ENCODE measurements at regions not wholly inside any gene's neighbourhood (a gene's known extent, or its start where the extent isn't known, plus 50 kb on each side); places are given as distances from the start of the nearest gene placed in this dataset.

DNA sequence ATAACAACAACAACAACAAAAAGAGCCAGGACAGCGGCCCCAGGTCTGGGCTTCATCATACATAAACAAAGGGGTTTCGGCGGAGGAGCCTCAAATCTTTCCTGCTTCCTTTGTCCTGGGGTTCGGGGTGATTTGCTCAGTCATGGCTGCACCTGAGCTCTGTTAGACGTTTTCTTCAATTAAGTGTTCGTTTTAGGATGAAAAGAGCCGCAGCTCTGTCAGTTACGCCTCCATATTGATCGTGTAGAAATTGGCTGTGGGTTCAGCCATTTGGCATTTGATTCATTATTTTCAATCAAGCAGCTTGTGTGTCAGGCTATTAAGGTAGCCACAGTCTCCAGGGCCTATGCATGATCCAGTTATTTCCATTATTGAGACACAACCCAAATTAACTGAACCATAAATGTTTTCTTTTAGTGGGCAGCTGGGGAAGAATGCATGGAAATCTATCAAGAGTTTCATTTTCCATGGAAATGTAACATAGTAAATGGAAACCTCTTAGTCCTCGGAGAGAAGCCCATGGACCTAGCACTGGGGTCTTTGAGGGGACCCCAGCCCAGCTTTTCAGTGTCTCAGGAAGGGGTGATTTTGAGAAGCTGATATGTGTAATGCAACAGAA lies 370.0 kb upstream of the C1orf174 start:
- Histone ChIP-seq H3K36me3 (ENCODE audit: control insufficient read depth, insufficient read depth, low read length) (no peaks in the 10 kb centered on the region), H3K4me3 (ENCODE audit: low read depth, low read length) (no peak overlapping the region), H3K9ac (ENCODE audit: low read length) (no peak overlapping the region), H3K4me1 (ENCODE audit: control insufficient read depth, insufficient read depth, low read length) (peaks cover 5% of the 10 kb centered on the region; the same call in 1 of the 2 replicates), H3K27me3 (ENCODE audit: control insufficient read depth, insufficient read depth, low read length) (no peaks in the 10 kb centered on the region), H3K27ac (ENCODE audit: low read depth, low read length) (no peak overlapping the region), H3K9me3 (ENCODE audit: control insufficient read depth, insufficient read depth, low read depth, low read length) (no peaks in the 10 kb centered on the region)

GRCh38 chr1:4270651-4271337 lies 370.7 kb upstream of the C1orf174 start:
- Histone ChIP-seq H3K9ac (ENCODE audit: low read length) (no peak overlapping the region), H3K36me3 (ENCODE audit: control insufficient read depth, insufficient read depth, low read length) (no peaks in the 10 kb centered on the region), H3K4me3 (ENCODE audit: low read depth, low read length) (no peak overlapping the region), H3K4me1 (ENCODE audit: control insufficient read depth, insufficient read depth, low read length) (peaks cover 5% of the 10 kb centered on the region; the same call in 1 of the 2 replicates), H3K9me3 (ENCODE audit: control insufficient read depth, insufficient read depth, low read depth, low read length) (peaks cover 2% of the 10 kb centered on the region; the same call in 1 of the 2 replicates), H3K27me3 (ENCODE audit: control insufficient read depth, insufficient read depth, low read length) (no peaks in the 10 kb centered on the region), H3K27ac (ENCODE audit: low read depth, low read length) (no peak overlapping the region)

GRCh38 chr1:4271338-4271998 lies 371.4 kb upstream of the C1orf174 start:
- Histone ChIP-seq H3K36me3 (ENCODE audit: control insufficient read depth, insufficient read depth, low read length) (no peaks in the 10 kb centered on the region), H3K9me3 (ENCODE audit: control insufficient read depth, insufficient read depth, low read depth, low read length) (peaks cover 2% of the 10 kb centered on the region; the same call in 1 of the 2 replicates), H3K27ac (ENCODE audit: low read depth, low read length) (no peak overlapping the region), H3K9ac (ENCODE audit: low read length) (no peak overlapping the region), H3K27me3 (ENCODE audit: control insufficient read depth, insufficient read depth, low read length) (no peaks in the 10 kb centered on the region), H3K4me1 (ENCODE audit: control insufficient read depth, insufficient read depth, low read length) (peaks cover 5% of the 10 kb centered on the region; the same call in 1 of the 2 replicates), H3K4me3 (ENCODE audit: low read depth, low read length) (no peak overlapping the region)

DNA sequence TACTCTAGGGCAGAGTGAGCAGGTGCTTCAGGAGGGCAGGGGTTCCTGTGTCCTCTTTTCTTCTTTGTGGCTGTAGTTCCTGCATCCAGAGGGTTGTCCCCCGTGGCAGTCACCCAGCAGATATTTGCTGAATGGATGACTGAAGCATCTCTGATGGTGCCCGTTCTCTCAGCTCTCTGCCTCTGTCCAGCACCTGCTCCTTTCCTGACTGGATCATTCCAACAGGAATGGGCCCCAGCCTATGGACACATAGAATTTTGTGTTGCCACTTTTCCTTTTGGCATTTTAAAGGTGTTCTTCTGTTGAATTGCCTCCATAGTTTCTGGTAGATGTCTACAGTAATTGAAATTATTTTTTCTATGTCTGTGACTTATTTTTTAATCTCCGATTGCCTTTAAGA lies 372.5 kb upstream of the C1orf174 start:
- Histone ChIP-seq H3K9me3 (ENCODE audit: control insufficient read depth, insufficient read depth, low read depth, low read length) (peaks cover 11% of the 10 kb centered on the region), H3K4me1 (ENCODE audit: control insufficient read depth, insufficient read depth, low read length) (peaks cover 5% of the 10 kb centered on the region), H3K36me3 (ENCODE audit: control insufficient read depth, insufficient read depth, low read length) (no peaks in the 10 kb centered on the region), H3K27ac (ENCODE audit: low read depth, low read length) (no peak overlapping the region), H3K9ac (ENCODE audit: low read length) (no peak overlapping the region), H3K4me3 (ENCODE audit: low read depth, low read length) (no peak overlapping the region), H3K27me3 (ENCODE audit: control insufficient read depth, insufficient read depth, low read length) (no peaks in the 10 kb centered on the region)

GRCh38 chr1:4273243-4273642 lies 373.2 kb upstream of the C1orf174 start:
- Histone ChIP-seq H3K4me1 (ENCODE audit: control insufficient read depth, insufficient read depth, low read length) (no peaks in the 10 kb centered on the region; the same call in 1 of the 2 replicates), H3K27ac (ENCODE audit: low read depth, low read length) (no peak overlapping the region), H3K4me3 (ENCODE audit: low read depth, low read length) (no peak overlapping the region), H3K9me3 (ENCODE audit: control insufficient read depth, insufficient read depth, low read depth, low read length) (peaks cover 18% of the 10 kb centered on the region), H3K36me3 (ENCODE audit: control insufficient read depth, insufficient read depth, low read length) (no peaks in the 10 kb centered on the region), H3K9ac (ENCODE audit: low read length) (no peak overlapping the region), H3K27me3 (ENCODE audit: control insufficient read depth, insufficient read depth, low read length) (no peaks in the 10 kb centered on the region)

GRCh38 chr1:4273747-4274146 lies 373.7 kb upstream of the C1orf174 start:
- Histone ChIP-seq H3K9ac (ENCODE audit: low read length) (no peak overlapping the region), H3K4me3 (ENCODE audit: low read depth, low read length) (no peak overlapping the region), H3K27ac (ENCODE audit: low read depth, low read length) (no peak overlapping the region), H3K4me1 (ENCODE audit: control insufficient read depth, insufficient read depth, low read length) (no peaks in the 10 kb centered on the region; the same call in 1 of the 2 replicates), H3K27me3 (ENCODE audit: control insufficient read depth, insufficient read depth, low read length) (no peaks in the 10 kb centered on the region), H3K36me3 (ENCODE audit: control insufficient read depth, insufficient read depth, low read length) (no peaks in the 10 kb centered on the region), H3K9me3 (ENCODE audit: control insufficient read depth, insufficient read depth, low read depth, low read length) (peaks cover 19% of the 10 kb centered on the region)

DNA sequence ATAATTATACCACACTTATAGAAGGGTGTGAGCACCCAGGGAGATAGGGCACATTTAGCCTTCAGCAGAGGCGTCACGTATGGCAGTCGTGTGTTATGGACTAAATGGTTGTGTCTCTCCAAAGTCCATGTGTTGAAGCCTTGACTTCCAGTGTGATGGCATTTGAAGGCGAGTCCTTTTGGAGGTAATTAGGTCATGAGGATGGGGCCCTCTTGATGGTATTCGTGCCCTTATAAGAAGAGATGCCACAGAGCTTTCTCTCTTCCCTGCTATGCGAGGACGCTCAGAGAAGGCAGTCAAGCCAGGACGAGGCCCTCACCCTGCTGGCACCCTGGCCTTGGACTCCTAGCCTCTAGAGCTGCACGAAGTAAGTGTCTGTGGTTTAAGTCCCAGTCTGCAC lies 375.0 kb upstream of the C1orf174 start:
- Histone ChIP-seq H3K4me3 (ENCODE audit: low read depth, low read length) (no peak overlapping the region), H3K27me3 (ENCODE audit: control insufficient read depth, insufficient read depth, low read length) (no peaks in the 10 kb centered on the region), H3K27ac (ENCODE audit: low read depth, low read length) (no peak overlapping the region), H3K4me1 (ENCODE audit: control insufficient read depth, insufficient read depth, low read length) (no peaks in the 10 kb centered on the region; the same call in 1 of the 2 replicates), H3K9me3 (ENCODE audit: control insufficient read depth, insufficient read depth, low read depth, low read length) (peaks cover 27% of the 10 kb centered on the region), H3K9ac (ENCODE audit: low read length) (no peak overlapping the region), H3K36me3 (ENCODE audit: control insufficient read depth, insufficient read depth, low read length) (no peaks in the 10 kb centered on the region)

DNA sequence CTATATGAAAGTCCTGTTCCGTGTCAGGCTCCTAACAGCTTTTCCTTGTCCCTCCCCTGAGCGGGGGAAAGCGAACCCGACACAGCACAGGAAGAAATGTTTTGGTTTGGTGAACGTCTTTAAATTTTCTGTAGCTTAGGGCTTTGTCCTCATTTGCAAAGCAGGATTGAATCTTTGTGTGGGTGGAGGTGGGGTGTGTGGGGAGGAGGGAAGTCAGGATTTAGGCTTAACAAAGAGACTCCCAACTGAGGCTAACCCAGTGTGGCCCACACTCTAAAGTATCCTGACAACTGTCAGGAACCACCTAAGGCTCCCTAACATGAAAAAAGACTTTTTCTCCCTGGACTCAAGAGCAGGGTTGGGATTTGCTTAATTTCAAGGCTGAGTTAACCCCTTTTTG lies 376.2 kb upstream of the C1orf174 start:
- Histone ChIP-seq H3K36me3 (ENCODE audit: control insufficient read depth, insufficient read depth, low read length) (no peaks in the 10 kb centered on the region), H3K27me3 (ENCODE audit: control insufficient read depth, insufficient read depth, low read length) (no peaks in the 10 kb centered on the region), H3K9me3 (ENCODE audit: control insufficient read depth, insufficient read depth, low read depth, low read length) (peaks cover 33% of the 10 kb centered on the region), H3K27ac (ENCODE audit: low read depth, low read length) (no peak overlapping the region), H3K9ac (ENCODE audit: low read length) (no peak overlapping the region), H3K4me3 (ENCODE audit: low read depth, low read length) (no peak overlapping the region), H3K4me1 (ENCODE audit: control insufficient read depth, insufficient read depth, low read length) (no peaks in the 10 kb centered on the region; the same call in 1 of the 2 replicates)

GRCh38 chr1:4277598-4277997 lies 376.8 kb upstream of the AJAP1 start:
- H3K36me3 ChIP-seq (ENCODE audit: control insufficient read depth, insufficient read depth, low read length) = no peaks in the 10 kb centered on the region
- H3K9me3 ChIP-seq (ENCODE audit: control insufficient read depth, insufficient read depth, low read depth, low read length) = peaks cover 42% of the 10 kb centered on the region
- no peak overlapping the region for H3K27ac ChIP-seq (ENCODE audit: low read depth, low read length)
- no peak overlapping the region for H3K9ac ChIP-seq (ENCODE audit: low read length)
- no peaks in the 10 kb centered on the region for H3K27me3 ChIP-seq (ENCODE audit: control insufficient read depth, insufficient read depth, low read length)
- H3K4me1 ChIP-seq (ENCODE audit: control insufficient read depth, insufficient read depth, low read length) = no peaks in the 10 kb centered on the region; the same call in 1 of the 2 replicates
- H3K4me3 ChIP-seq (ENCODE audit: low read depth, low read length) = no peak overlapping the region

- H3K9me3 ChIP-seq (ENCODE audit: control insufficient read depth, insufficient read depth, low read depth, low read length) = peaks cover 20% of the 10 kb centered on the region; the same call in 1 of the 2 replicates
- H3K9ac ChIP-seq (ENCODE audit: low read length) = no peak overlapping the region
- H3K4me3 ChIP-seq (ENCODE audit: low read depth, low read length) = no peak overlapping the region
- H3K27ac ChIP-seq (ENCODE audit: low read depth, low read length) = no peak overlapping the region
- no peaks in the 10 kb centered on the region for H3K27me3 ChIP-seq (ENCODE audit: control insufficient read depth, insufficient read depth, low read length)
- H3K4me1 ChIP-seq (ENCODE audit: control insufficient read depth, insufficient read depth, low read length) = no peaks in the 10 kb centered on the region
- H3K36me3 ChIP-seq (ENCODE audit: control insufficient read depth, insufficient read depth, low read length) = no peaks in the 10 kb centered on the region
Observed at GRCh38 chr1:4284976-4285375, 369.4 kb upstream of the AJAP1 start.

DNA sequence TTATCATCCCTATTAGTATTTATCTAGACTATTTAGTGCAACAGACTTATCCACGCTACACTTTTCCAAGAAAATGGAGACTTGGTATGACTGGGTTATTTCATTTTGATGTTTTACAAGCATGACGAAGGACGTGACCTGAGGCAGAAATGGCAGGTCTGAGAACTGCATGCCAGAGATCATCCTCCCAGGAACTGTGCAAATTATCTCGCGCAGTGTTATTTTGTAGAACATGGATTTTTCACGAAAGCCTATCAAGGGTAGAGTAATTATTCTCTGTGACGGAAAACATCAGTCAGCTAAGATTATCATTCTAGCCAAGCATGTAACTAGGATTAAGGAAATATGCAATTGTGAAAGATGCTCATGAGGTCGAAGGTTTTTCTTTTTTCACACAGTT lies 361.5 kb upstream of the AJAP1 start:
- Histone ChIP-seq H3K9me3 (ENCODE audit: control insufficient read depth, insufficient read depth, low read depth, low read length) (peaks cover 27% of the 10 kb centered on the region), H3K36me3 (ENCODE audit: control insufficient read depth, insufficient read depth, low read length) (no peaks in the 10 kb centered on the region), H3K4me1 (ENCODE audit: control insufficient read depth, insufficient read depth, low read length) (no peaks in the 10 kb centered on the region), H3K27me3 (ENCODE audit: control insufficient read depth, insufficient read depth, low read length) (no peaks in the 10 kb centered on the region), H3K4me3 (ENCODE audit: low read depth, low read length) (no peak overlapping the region), H3K9ac (ENCODE audit: low read length) (no peak overlapping the region), H3K27ac (ENCODE audit: low read depth, low read length) (no peak overlapping the region)

All from HUES6 (cell line).